ENCODE measurements at regions not wholly inside any gene's neighbourhood (a gene's known extent, or its start where the extent isn't known, plus 50 kb on each side); places are given as distances from the start of the nearest gene placed in this dataset.

- Histone ChIP-seq H2AFZ (ENCODE audit: low read length) (no peak overlapping the region), H2BK5ac (ENCODE audit: low read length) (no peak overlapping the region), H3K23ac (ENCODE audit: low read depth, low read length, poor library complexity) (no peak overlapping the region), H3K14ac (ENCODE audit: low read length) (no peak overlapping the region), H2BK120ac (ENCODE audit: low read depth, low read length) (no peak overlapping the region), H2BK12ac (ENCODE audit: low read length) (no peak overlapping the region), H3K4me2 (ENCODE audit: insufficient read depth, low read length, poor library complexity, severe bottlenecking) (no peak overlapping the region), H3K79me1 (ENCODE audit: low read depth, low read length) (no peaks in the 10 kb centered on the region), H3K4me3 (ENCODE audit: low read length in 2 of 2) (no peak overlapping the region), H2BK15ac (ENCODE audit: low read length) (no peak overlapping the region), H3K27ac (replicated peaks; ENCODE audit: low read length) (no peak overlapping the region), H3K4me1 (ENCODE audit: control insufficient read depth in 2 of 2, insufficient read depth in 1 of 2, low read depth in 1 of 2, low read length in 2 of 2) (peaks cover 0 to 10% of the 10 kb centered on the region in 2 donors), H2AK5ac (ENCODE audit: low read depth, low read length) (no peak overlapping the region), H3K9me3 (replicated peaks in 1 of 2; ENCODE audit: control insufficient read depth in 2 of 2, insufficient read depth in 1 of 2, low read depth in 1 of 2, low read length in 2 of 2) (no peaks in the 10 kb centered on the region), H3K4ac (ENCODE audit: low read length) (no peak overlapping the region), H3K27me3 (ENCODE audit: control insufficient read depth in 3 of 3, insufficient read depth in 3 of 3, low read depth in 1 of 3, low read length in 3 of 3) (peaks cover 0 to 28% (median 0%) of the 10 kb centered on the region in 3 experiments), H3K9ac (ENCODE audit: low read depth, low read length, poor library complexity) (no peak overlapping the region), H4K8ac (ENCODE audit: low read depth, low read length) (no peak overlapping the region), H3K18ac (ENCODE audit: low read length) (no peak overlapping the region), H3K36me3 (replicated peaks in 1 of 2; ENCODE audit: control insufficient read depth in 2 of 2, insufficient read depth in 2 of 2, low read length in 2 of 2) (no peaks in the 10 kb centered on the region), H4K91ac (ENCODE audit: low read depth, low read length, poor library complexity) (no peak overlapping the region)
- WGBS, 2 donors (ENCODE audit: extremely low coverage in 2 of 2, insufficient read length in 2 of 2, insufficient replicate concordance in 1 of 2): no CpG with 5 or more reads among the region's 9 CpGs
- DNase-seq (ENCODE audit: low spot score): no peak
These were observed 257.6 kb upstream of the SALL3 start for GRCh38 chr18:78721981-78722380.

- Histone ChIP-seq H3K9me3 (replicated peaks in 1 of 2; ENCODE audit: control insufficient read depth in 2 of 2, insufficient read depth in 1 of 2, low read depth in 1 of 2, low read length in 2 of 2) (no peaks in the 10 kb centered on the region), H2BK12ac (ENCODE audit: low read length) (no peak overlapping the region), H2BK5ac (ENCODE audit: low read length) (no peak overlapping the region), H3K4me3 (ENCODE audit: low read length in 2 of 2) (no peak overlapping the region), H3K18ac (ENCODE audit: low read length) (no peak overlapping the region), H4K91ac (ENCODE audit: low read depth, low read length, poor library complexity) (no peak overlapping the region), H3K36me3 (replicated peaks in 1 of 2; ENCODE audit: control insufficient read depth in 2 of 2, insufficient read depth in 2 of 2, low read length in 2 of 2) (no peaks in the 10 kb centered on the region), H3K14ac (ENCODE audit: low read length) (no peak overlapping the region), H3K27me3 (ENCODE audit: control insufficient read depth in 3 of 3, insufficient read depth in 3 of 3, low read depth in 1 of 3, low read length in 3 of 3) (peaks cover 0 to 28% (median 0%) of the 10 kb centered on the region in 3 experiments), H3K9ac (ENCODE audit: low read depth, low read length, poor library complexity) (no peak overlapping the region), H3K23ac (ENCODE audit: low read depth, low read length, poor library complexity) (no peak overlapping the region), H4K8ac (ENCODE audit: low read depth, low read length) (no peak overlapping the region), H3K79me1 (ENCODE audit: low read depth, low read length) (no peaks in the 10 kb centered on the region), H2BK15ac (ENCODE audit: low read length) (no peak overlapping the region), H3K27ac (replicated peaks; ENCODE audit: low read length) (no peak overlapping the region), H2AFZ (ENCODE audit: low read length) (no peak overlapping the region), H3K4ac (ENCODE audit: low read length) (no peak overlapping the region), H3K4me2 (ENCODE audit: insufficient read depth, low read length, poor library complexity, severe bottlenecking) (no peak overlapping the region), H3K4me1 (ENCODE audit: control insufficient read depth in 2 of 2, insufficient read depth in 1 of 2, low read depth in 1 of 2, low read length in 2 of 2) (peaks cover 0 to 10% of the 10 kb centered on the region in 2 donors), H2AK5ac (ENCODE audit: low read depth, low read length) (no peak overlapping the region), H2BK120ac (ENCODE audit: low read depth, low read length) (no peak overlapping the region)
- WGBS, 2 donors (ENCODE audit: extremely low coverage in 2 of 2, insufficient read length in 2 of 2, insufficient replicate concordance in 1 of 2): no CpG with 5 or more reads among the region's 10 CpGs
- no peak for DNase-seq (ENCODE audit: low spot score)
These were observed 257.2 kb upstream of the SALL3 start for GRCh38 chr18:78722386-78722785.

GRCh38 chr18:78722929-78723710 is 256.5 kb upstream of the SALL3 start:
- no peak overlapping the region for H3K27ac ChIP-seq (replicated peaks; ENCODE audit: low read length)
- H3K4ac ChIP-seq (ENCODE audit: low read length): no peak overlapping the region
- no peak overlapping the region for H2BK15ac ChIP-seq (ENCODE audit: low read length)
- H3K18ac ChIP-seq (ENCODE audit: low read length): no peak overlapping the region
- H3K9ac ChIP-seq (ENCODE audit: low read depth, low read length, poor library complexity): no peak overlapping the region
- H3K36me3 ChIP-seq (replicated peaks in 1 of 2; ENCODE audit: control insufficient read depth in 2 of 2, insufficient read depth in 2 of 2, low read length in 2 of 2): no peaks in the 10 kb centered on the region
- no peaks in the 10 kb centered on the region for H3K9me3 ChIP-seq (replicated peaks in 1 of 2; ENCODE audit: control insufficient read depth in 2 of 2, insufficient read depth in 1 of 2, low read depth in 1 of 2, low read length in 2 of 2)
- no peak overlapping the region for H2BK5ac ChIP-seq (ENCODE audit: low read length)
- H3K14ac ChIP-seq (ENCODE audit: low read length): no peak overlapping the region
- H3K4me2 ChIP-seq (ENCODE audit: insufficient read depth, low read length, poor library complexity, severe bottlenecking): no peak overlapping the region
- no peak overlapping the region for H4K91ac ChIP-seq (ENCODE audit: low read depth, low read length, poor library complexity)
- no peak overlapping the region for H3K4me3 ChIP-seq (ENCODE audit: low read length in 2 of 2)
- no peak overlapping the region for H3K23ac ChIP-seq (ENCODE audit: low read depth, low read length, poor library complexity)
- H2AK5ac ChIP-seq (ENCODE audit: low read depth, low read length): no peak overlapping the region
- no peak overlapping the region for H4K8ac ChIP-seq (ENCODE audit: low read depth, low read length)
- peaks cover 0 to 10% of the 10 kb centered on the region in 2 donors for H3K4me1 ChIP-seq (ENCODE audit: control insufficient read depth in 2 of 2, insufficient read depth in 1 of 2, low read depth in 1 of 2, low read length in 2 of 2)
- H3K27me3 ChIP-seq (ENCODE audit: control insufficient read depth in 3 of 3, insufficient read depth in 3 of 3, low read depth in 1 of 3, low read length in 3 of 3): peaks cover 0 to 28% (median 0%) of the 10 kb centered on the region in 3 experiments
- H3K79me1 ChIP-seq (ENCODE audit: low read depth, low read length): no peaks in the 10 kb centered on the region
- H2AFZ ChIP-seq (ENCODE audit: low read length): no peak overlapping the region
- WGBS, 2 donors (ENCODE audit: extremely low coverage in 2 of 2, insufficient read length in 2 of 2, insufficient replicate concordance in 1 of 2): no CpG with 5 or more reads among the region's 20 CpGs
- no peak for DNase-seq (ENCODE audit: low spot score)
- no peak overlapping the region for H2BK120ac ChIP-seq (ENCODE audit: low read depth, low read length)
- H2BK12ac ChIP-seq (ENCODE audit: low read length): no peak overlapping the region

- no peak overlapping the region for H3K27ac ChIP-seq (replicated peaks; ENCODE audit: low read length)
- H3K36me3 ChIP-seq (replicated peaks in 1 of 2; ENCODE audit: control insufficient read depth in 2 of 2, insufficient read depth in 2 of 2, low read length in 2 of 2): no peaks in the 10 kb centered on the region
- H3K9ac ChIP-seq (ENCODE audit: low read depth, low read length, poor library complexity): no peak overlapping the region
- no peak overlapping the region for H3K4ac ChIP-seq (ENCODE audit: low read length)
- H4K8ac ChIP-seq (ENCODE audit: low read depth, low read length): no peak overlapping the region
- H3K18ac ChIP-seq (ENCODE audit: low read length): no peak overlapping the region
- DNase-seq (ENCODE audit: low spot score): no peak
- peaks cover 0 to 28% (median 0%) of the 10 kb centered on the region in 3 experiments for H3K27me3 ChIP-seq (ENCODE audit: control insufficient read depth in 3 of 3, insufficient read depth in 3 of 3, low read depth in 1 of 3, low read length in 3 of 3)
- H3K4me3 ChIP-seq (ENCODE audit: low read length in 2 of 2): no peak overlapping the region
- peaks cover 0 to 10% of the 10 kb centered on the region in 2 donors for H3K4me1 ChIP-seq (ENCODE audit: control insufficient read depth in 2 of 2, insufficient read depth in 1 of 2, low read depth in 1 of 2, low read length in 2 of 2)
- no peak overlapping the region for H2AFZ ChIP-seq (ENCODE audit: low read length)
- H2AK5ac ChIP-seq (ENCODE audit: low read depth, low read length): no peak overlapping the region
- H2BK5ac ChIP-seq (ENCODE audit: low read length): no peak overlapping the region
- no peak overlapping the region for H2BK15ac ChIP-seq (ENCODE audit: low read length)
- no peak overlapping the region for H3K23ac ChIP-seq (ENCODE audit: low read depth, low read length, poor library complexity)
- no peak overlapping the region for H3K14ac ChIP-seq (ENCODE audit: low read length)
- H4K91ac ChIP-seq (ENCODE audit: low read depth, low read length, poor library complexity): no peak overlapping the region
- no peak overlapping the region for H2BK120ac ChIP-seq (ENCODE audit: low read depth, low read length)
- no peaks in the 10 kb centered on the region for H3K79me1 ChIP-seq (ENCODE audit: low read depth, low read length)
- no peak overlapping the region for H2BK12ac ChIP-seq (ENCODE audit: low read length)
- no peak overlapping the region for H3K4me2 ChIP-seq (ENCODE audit: insufficient read depth, low read length, poor library complexity, severe bottlenecking)
- WGBS, 2 donors (ENCODE audit: extremely low coverage in 2 of 2, insufficient read length in 2 of 2, insufficient replicate concordance in 1 of 2): no CpG with 5 or more reads among the region's 15 CpGs
- H3K9me3 ChIP-seq (replicated peaks in 1 of 2; ENCODE audit: control insufficient read depth in 2 of 2, insufficient read depth in 1 of 2, low read depth in 1 of 2, low read length in 2 of 2): no peaks in the 10 kb centered on the region
These were observed 255.3 kb upstream of the SALL3 start for GRCh38 chr18:78724214-78724914.

Measured in neuronal stem cell (in vitro differentiated cells).